H1 (cell line): ENCODE measurements at regions not wholly inside any gene's neighbourhood (a gene's known extent, or its start where the extent isn't known, plus 50 kb on each side); places are given as distances from the start of the nearest gene placed in this dataset.

ENCODE experiments used
- CTCF ChIP-seq, 3 experiments: IDR thresholded peaks; 1 replicate in 2 of 3; 2 replicates in 1 of 3; pipeline versions ENCODE4 v1.5.1 to v1.6.1; 2011; ENCODE audit warnings: low read length in 3 of 3, mild to moderate bottlenecking in 3 of 3, inconsistent platforms in 2 of 3, low read depth in 1 of 3, moderate library complexity in 1 of 3; ENCODE audit not compliant: insufficient read depth in 1 of 3; ENCODE audit errors: control extremely low read depth in 1 of 3
- JUND ChIP-seq: IDR thresholded peaks from 2 replicates; pipeline ENCODE4 v1.6.1; 2011; ENCODE audit warnings: mild to moderate bottlenecking, improper control_type of control experiment, low read length
- MAFK ChIP-seq: IDR thresholded peaks from 2 replicates; pipeline ENCODE4 v1.6.1; 2012; ENCODE audit warnings: low read depth, mild to moderate bottlenecking, improper control_type of control experiment, low read length
- NANOG ChIP-seq: IDR thresholded peaks from 2 replicates; pipeline ENCODE4 v1.6.1; 2011; ENCODE audit warnings: low read length, low read depth, mild to moderate bottlenecking, inconsistent platforms; ENCODE audit not compliant: insufficient read depth, poor library complexity, severe bottlenecking
- POLR2AphosphoS5 ChIP-seq: IDR thresholded peaks from 2 replicates; pipeline ENCODE4 v1.6.1; 2011; ENCODE audit warnings: low read depth, low read length
- RAD21 ChIP-seq, 2 experiments: IDR thresholded peaks in 1 of 2; conservative IDR thresholded peaks in 1 of 2; 2 replicates each; pipeline ENCODE4 v1.6.1; 2011; ENCODE audit warnings: low read depth in 2 of 2, low read length in 2 of 2, improper control_type of control experiment in 1 of 2, inconsistent platforms in 1 of 2, mild to moderate bottlenecking in 1 of 2, moderate library complexity in 1 of 2
- SUZ12 ChIP-seq: fragments of 200-600 bp; sonication (generic); IDR thresholded peaks from 2 replicates; pipeline ENCODE4 v1.6.1; 2012; ENCODE audit warnings: mild to moderate bottlenecking, inconsistent platforms, low read length, moderate library complexity, mixed read lengths
- ZNF274 ChIP-seq: IDR thresholded peaks from 2 replicates; pipeline ENCODE4 v1.7.0; 2012; ENCODE audit warnings: low read length, borderline replicate concordance; ENCODE audit errors: extremely low read depth

GRCh38 chr11:45402049-45402630, 116.0 kb upstream of the SYT13 start:
- TF ChIP-seq ZNF274 (no peak), POLR2AphosphoS5 (no peak), CTCF (IDR thresholded peaks at IDR 0.05; ENCODE audit: control extremely low read depth in 1 of 3, insufficient read depth in 1 of 3, low read depth in 1 of 3, low read length in 3 of 3) (no peak), NANOG (no peak), JUND (no peak), MAFK (no peak), SUZ12 (no peak), RAD21 (IDR thresholded peaks at IDR 0.05 in 1 of 2, conservative IDR thresholded peaks at IDR 0.05 in 1 of 2; ENCODE audit: low read depth in 2 of 2, low read length in 2 of 2) (no peak)
